ENCODE measurements at regions not wholly inside any gene's neighbourhood (a gene's known extent, or its start where the extent isn't known, plus 50 kb on each side); places are given as distances from the start of the nearest gene placed in this dataset.

DNA sequence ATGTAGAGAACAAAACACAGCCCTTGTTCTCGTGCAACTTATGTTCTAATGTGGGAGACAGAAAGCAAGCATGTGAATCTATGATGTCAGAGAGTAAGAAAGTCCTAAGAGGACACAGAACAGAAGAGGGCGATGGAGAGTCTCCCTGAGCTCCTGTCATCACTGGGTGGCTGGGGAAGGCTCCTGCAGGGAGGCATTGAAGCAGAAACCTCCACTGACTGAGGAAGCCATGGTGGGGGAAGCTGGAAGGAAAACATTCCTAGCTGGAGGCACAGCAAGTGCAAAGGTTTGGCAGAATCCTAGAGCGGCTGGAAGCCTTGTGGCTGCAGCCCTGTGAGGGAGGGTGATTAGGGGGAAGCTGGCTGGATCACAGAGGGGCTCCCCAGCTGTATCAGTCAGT, 248.0 kb downstream of the CDH26 start:
- Mint-ChIP-seq H3K27ac (no peak overlapping the region), H3K27me3 (peaks cover 4% of the 10 kb centered on the region), H3K4me3 (no peak overlapping the region), H3K9me3 (no peaks in the 10 kb centered on the region), H3K4me1 (ENCODE audit: low read depth) (no peaks in the 10 kb centered on the region), H3K36me3 (ENCODE audit: low read depth) (no peaks in the 10 kb centered on the region)
- ATAC-seq (no peak), DNase-seq (peak; percentile 9)
- ChIA-PET POLR2A (no interaction called here), CTCF (interaction anchor here (1.0 to 1.1 kb wide), 2 partner anchors 69 to 149 kb away, joined by 3 to 4 read pairs; no protein-coding TSS in a partner anchor)
- TF ChIP-seq, protein P1, sequence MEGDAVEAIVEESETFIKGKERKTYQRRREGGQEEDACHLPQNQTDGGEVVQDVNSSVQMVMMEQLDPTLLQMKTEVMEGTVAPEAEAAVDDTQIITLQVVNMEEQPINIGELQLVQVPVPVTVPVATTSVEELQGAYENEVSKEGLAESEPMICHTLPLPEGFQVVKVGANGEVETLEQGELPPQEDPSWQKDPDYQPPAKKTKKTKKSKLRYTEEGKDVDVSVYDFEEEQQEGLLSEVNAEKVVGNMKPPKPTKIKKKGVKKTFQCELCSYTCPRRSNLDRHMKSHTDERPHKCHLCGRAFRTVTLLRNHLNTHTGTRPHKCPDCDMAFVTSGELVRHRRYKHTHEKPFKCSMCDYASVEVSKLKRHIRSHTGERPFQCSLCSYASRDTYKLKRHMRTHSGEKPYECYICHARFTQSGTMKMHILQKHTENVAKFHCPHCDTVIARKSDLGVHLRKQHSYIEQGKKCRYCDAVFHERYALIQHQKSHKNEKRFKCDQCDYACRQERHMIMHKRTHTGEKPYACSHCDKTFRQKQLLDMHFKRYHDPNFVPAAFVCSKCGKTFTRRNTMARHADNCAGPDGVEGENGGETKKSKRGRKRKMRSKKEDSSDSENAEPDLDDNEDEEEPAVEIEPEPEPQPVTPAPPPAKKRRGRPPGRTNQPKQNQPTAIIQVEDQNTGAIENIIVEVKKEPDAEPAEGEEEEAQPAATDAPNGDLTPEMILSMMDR (IDR thresholded peaks at IDR 0.05) = no peak
- intact Hi-C loops (cut with micrococcal nuclease) = no loop called here

DNA sequence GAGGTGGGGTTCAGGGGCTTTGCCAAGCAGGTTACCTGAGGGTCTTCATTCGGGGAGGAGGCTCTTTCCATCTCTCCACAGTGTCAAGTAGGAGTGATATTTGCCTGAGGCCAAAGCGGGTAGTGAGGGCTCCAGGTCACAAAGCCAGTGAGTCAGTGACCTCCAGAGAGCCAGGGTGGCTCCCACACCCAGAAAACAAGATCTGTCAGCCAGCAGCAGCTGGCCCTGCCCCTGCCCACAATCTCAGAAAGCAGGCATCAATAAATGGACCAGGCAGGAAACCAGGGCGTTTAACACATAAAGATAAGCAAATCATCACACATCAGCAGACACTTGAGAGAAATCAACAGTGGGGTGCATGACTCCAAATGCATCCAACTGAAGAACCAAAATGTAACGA, 250.8 kb downstream of the CDH26 start:
- ATAC-seq (no peak), DNase-seq (no peak)
- ChIA-PET CTCF (interaction anchor here (1.2 to 2.7 kb wide), 3 partner anchors 42 to 218 kb away, joined by 3 to 22 read pairs (median 4); no protein-coding TSS in a partner anchor), POLR2A (no interaction called here)
- no peak overlapping the region for H3K27ac Mint-ChIP-seq
- H3K4me3 Mint-ChIP-seq = no peak overlapping the region
- no peaks in the 10 kb centered on the region for H3K9me3 Mint-ChIP-seq
- TF ChIP-seq, protein P1 (IDR thresholded peaks at IDR 0.05) = no peak
- intact Hi-C loops (cut with micrococcal nuclease) = no loop called here
- peaks cover 4% of the 10 kb centered on the region for H3K27me3 Mint-ChIP-seq
- no peaks in the 10 kb centered on the region for H3K36me3 Mint-ChIP-seq (ENCODE audit: low read depth)
- H3K4me1 Mint-ChIP-seq (ENCODE audit: low read depth) = no peaks in the 10 kb centered on the region

GRCh38 chr20:60210779-60211617, 252.8 kb downstream of the CDH26 start:
- Mint-ChIP-seq H3K4me3 (no peak overlapping the region), H3K27me3 (peaks cover 2% of the 10 kb centered on the region), H3K36me3 (ENCODE audit: low read depth) (no peaks in the 10 kb centered on the region), H3K9me3 (no peaks in the 10 kb centered on the region), H3K4me1 (ENCODE audit: low read depth) (no peaks in the 10 kb centered on the region), H3K27ac (no peak overlapping the region)
- peak; percentile 72 for DNase-seq
- peak; percentile 67 for ATAC-seq
- POLR2A ChIA-PET = no interaction called here
- CTCF ChIA-PET = interaction anchor here (0.6 to 2.7 kb wide), 20 partner anchors 10 to 1018 kb away, joined by 3 to 22 read pairs (median 4); no protein-coding TSS in a partner anchor
- intact Hi-C loops (cut with micrococcal nuclease) = loop anchor here (10.0 kb wide), 1 partner anchor 1014 kb away; no protein-coding TSS in a partner anchor
- TF ChIP-seq, protein P1 (IDR thresholded peaks at IDR 0.05) = peak; percentile 81

DNA sequence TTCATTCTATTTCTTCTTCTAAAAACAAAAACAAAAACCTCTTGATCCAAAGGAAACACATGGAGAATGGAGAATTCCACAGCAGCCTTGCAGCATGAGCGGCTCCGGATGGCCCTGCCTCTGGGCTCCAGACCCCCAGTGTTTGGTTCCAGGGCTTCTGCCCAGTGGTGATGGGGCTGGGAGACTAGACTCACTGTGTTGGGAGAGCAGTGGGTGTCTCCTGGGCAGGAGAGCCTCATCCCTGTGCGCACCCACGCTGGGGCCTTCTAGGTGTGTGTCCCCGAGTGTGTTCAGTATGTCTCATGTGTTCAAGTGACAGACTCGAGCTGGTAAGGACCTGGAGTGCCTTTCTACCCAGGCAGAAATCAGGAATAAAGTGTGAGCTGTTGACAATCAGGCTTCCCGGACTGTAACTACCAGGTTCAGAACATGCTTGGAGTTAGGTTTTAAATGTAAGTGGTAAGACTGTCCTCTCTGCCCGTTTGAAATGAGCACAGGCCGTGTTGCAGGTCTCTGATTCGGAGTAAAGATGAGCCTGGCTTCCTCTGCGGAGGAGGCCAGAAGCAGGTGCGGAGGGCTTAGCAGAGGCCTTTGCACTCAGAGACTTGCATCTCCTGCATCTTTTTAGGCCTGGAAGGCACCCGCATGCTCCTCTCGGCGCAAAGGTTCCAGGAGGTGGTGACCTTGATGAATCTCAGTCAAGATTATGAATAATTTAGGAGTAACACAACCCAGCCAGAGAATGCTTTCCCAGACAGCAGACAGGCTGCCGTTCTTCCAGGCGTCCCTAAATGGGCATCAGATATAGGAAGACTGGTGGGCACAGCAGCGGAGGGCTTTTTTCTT, 253.6 kb downstream of the CDH26 start:
- no peak for ATAC-seq
- Mint-ChIP-seq H3K36me3 (ENCODE audit: low read depth) (no peaks in the 10 kb centered on the region), H3K4me1 (ENCODE audit: low read depth) (no peaks in the 10 kb centered on the region), H3K4me3 (no peak overlapping the region), H3K9me3 (no peaks in the 10 kb centered on the region), H3K27me3 (peaks cover 2% of the 10 kb centered on the region), H3K27ac (no peak overlapping the region)
- POLR2A ChIA-PET = no interaction called here
- intact Hi-C loops (cut with micrococcal nuclease) = loop anchor here (10.0 kb wide), 1 partner anchor 1013 kb away; no protein-coding TSS in a partner anchor
- CTCF ChIA-PET = interaction anchor here (0.7 to 2.7 kb wide), 11 partner anchors 11 to 265 kb away, joined by 3 to 22 read pairs (median 4); no protein-coding TSS in a partner anchor
- DNase-seq = no peak
- TF ChIP-seq, protein P1 (IDR thresholded peaks at IDR 0.05) = no peak

Measured in activated CD8-positive, alpha-beta T cell treated with anti-CD3 and anti-CD28 coated beads for 36 hours (primary cell).